HG03558 (cell line): ENCODE measurements at regions not wholly inside any gene's neighbourhood (a gene's known extent, or its start where the extent isn't known, plus 50 kb on each side); places are given as distances from the start of the nearest gene placed in this dataset.

Source experiments
- ATAC-seq: cut with Tn5 transposase; IDR thresholded peaks from one replicate; pipeline ENCODE4 v1.9.1; 2021; ENCODE audit warnings: moderate number of reproducible peaks; ENCODE audit not compliant: unreplicated experiment; ENCODE audit errors: extremely low read depth

DNA sequence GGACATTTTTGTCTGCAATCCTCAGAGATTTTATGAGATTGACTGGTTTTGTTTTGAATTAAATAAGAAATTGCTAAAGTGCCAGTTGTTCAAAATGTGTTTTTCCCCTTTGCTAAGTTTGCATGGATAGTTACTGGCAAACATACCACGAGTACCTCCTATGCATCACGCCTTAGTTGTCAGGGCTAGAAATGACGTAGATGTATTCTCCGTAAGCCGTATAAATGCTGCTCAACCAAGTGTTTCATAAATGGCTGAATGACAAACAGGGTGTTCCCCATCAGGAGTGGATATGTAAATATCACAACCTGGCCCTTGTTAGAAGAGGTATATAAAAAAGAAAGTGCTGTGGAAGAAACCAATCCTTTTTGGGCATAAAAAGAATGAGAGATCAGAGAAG lies 341.1 kb upstream of the ZFP64 start:
- ATAC-seq = no peak

DNA sequence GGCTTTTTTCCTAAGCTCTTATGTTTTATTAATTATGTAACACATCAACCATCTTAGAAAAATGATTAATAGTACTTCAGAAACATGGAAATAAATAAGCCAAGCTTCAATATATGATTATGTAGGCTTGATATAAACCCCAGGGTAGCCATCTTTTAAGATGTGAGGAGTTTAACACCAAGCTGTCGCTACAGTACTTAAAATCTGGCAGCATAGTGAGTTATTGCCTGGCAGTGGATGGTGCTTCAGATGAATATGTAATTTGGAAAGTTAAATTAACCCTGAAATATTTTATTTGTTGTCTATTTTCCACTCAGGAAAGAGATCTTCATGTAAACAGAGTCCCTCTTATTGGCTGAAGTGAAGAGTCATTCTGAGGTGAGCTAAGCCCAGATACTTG lies 339.0 kb upstream of the ZFP64 start:
- no peak for ATAC-seq

DNA sequence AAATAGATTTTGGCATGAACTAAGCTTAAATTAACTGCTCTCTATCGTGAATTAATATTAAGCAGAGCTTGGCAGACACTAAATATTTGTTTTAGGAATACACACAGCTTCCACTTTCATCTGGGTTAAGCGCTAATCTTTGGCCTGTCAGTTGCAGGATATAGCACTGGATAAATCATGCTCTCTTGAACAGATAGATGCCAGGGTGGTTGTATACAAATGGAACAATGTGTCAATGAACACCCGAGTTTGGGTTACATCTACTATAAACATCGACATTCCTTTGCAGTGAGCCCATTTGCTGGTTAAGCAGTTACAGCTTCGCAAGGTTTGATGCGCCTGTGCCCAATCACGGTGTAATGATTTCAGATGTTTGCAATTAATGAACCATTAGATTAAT lies 338.2 kb upstream of the ZFP64 start:
- no peak for ATAC-seq

DNA sequence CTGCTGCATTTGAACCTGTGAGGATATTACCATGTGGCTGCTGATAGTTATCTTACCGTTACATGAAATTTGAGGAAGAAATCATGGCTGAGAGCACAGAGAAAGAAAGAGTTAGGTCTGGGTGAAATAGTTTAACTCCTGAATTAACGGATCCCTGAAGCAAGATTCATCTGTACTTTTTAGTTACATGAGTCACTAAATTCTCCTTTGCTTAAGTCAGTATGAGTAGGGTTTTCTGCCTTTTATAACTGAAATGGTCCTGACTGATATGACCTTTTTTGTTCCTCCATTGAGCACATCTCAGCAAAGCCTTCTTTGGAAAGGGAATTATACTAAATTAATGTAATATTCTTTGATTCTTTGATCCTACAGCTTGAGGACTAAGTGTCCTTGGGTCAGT lies 333.3 kb upstream of the ZFP64 start:
- no peak for ATAC-seq

DNA sequence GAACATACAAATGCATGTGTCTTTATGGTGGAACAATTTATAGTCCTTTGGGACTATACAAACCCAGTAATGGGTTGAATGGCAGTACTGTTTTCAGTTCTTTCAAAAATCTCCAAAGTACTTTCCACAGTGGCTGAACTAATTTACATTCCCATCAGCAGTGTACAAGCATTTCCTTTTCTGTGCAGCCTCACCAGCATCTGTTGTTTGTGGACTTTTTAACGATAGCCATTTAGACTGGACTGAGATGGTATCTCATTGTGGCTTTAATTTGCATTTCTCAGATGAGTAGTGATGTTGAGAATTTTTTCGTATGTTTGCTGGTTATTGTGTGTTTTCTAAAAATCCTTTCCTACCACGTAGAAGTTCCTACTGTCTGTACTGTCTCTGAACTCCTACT lies 327.2 kb upstream of the ZFP64 start:
- ATAC-seq = no peak

DNA sequence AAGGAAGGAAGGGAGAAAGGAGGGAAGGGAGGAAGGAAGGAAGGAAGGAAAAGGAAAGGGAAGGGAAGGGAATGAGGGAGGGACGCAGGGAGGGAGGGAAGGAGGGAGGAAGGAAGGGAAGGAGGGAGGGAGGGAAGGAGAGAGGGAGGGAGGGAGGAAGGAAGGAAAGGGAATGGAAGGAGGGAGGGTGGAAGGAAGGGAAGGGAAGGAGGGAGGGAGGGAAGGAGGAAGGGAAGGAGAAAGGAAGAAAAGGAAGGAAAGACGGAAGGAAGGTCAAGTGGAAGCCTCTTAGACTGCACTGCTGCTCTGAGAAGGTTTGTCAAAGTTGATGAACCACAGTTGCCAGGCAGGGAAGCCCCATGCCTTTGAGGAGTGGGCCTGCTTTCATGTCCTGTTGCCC lies 324.3 kb upstream of the ZFP64 start:
- no peak for ATAC-seq

DNA sequence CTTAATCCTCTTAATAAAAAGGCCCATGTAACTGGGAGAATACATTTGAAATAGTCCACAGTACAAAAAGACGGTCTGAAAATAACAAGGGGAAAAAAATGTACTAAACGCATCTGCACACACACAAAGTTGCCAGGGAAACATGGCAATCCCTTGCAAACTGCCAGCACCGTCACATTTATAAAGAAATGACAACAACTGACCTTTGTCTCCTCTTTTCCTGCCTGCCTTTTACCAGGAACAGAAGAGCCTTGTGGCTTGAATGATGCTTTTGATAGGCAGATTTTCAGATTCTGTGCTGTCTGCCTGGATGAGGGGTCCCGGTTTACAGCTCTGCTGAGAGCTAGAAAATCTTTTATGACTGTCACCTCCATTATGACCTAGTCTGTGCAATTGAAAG lies 308.6 kb upstream of the ZFP64 start:
- ATAC-seq = no peak

DNA sequence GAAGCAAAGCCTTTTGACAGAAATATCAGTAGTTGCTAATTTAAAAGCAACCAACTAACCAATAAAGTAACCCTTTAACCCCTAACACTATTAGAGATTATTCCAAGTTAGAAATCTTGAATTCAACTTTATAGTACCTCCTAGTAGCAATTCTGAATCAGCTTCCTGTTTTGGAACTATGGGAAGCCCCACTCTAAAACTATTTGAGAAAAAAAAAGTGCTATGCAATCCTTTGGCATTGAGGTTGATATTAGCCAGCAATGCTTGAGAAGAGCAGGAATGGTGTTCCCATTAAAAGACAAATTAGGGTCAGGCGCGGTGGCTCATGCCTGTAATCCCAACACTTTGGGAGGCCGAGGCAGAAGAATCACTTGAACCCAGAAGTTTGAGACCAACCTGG lies 306.2 kb upstream of the ZFP64 start:
- ATAC-seq = no peak

DNA sequence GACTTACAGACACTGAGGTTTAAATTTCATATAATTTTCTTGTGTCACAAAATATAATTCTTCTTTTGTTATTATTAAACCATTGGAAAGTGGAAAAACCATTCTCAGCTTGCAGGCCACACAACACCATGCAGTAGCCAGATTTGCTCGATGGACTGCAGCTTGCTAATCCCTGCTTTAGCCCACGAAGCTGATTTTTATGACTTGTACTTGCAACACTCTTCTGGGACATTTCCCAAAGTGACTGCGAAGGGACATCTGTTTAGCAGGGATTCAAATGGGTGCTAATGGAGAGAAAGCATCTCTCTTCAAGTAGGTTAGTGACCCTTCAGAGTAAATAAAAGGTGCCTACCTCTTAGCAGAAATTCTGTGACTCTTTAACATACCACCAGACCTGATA lies 304.6 kb upstream of the ZFP64 start:
- no peak for ATAC-seq

DNA sequence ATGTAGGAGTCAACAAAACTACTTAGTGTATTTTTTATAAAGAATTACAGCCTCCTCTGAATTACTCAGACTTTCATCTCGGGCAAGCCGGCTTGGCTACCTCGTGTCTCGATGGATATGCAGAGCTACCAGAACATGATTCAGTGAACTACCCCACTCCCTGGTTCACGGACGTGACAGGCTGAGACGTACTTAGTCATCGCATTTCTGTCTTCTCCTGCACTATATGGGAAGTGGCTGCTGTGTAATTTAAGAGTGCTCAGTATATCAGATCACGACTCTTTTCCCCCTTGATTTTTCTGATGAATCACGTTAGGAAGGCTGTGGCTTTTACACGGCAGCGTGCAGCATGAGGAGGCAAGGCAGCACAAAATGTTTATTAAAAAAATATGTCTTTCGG lies 302.7 kb upstream of the ZFP64 start:
- ATAC-seq = no peak

DNA sequence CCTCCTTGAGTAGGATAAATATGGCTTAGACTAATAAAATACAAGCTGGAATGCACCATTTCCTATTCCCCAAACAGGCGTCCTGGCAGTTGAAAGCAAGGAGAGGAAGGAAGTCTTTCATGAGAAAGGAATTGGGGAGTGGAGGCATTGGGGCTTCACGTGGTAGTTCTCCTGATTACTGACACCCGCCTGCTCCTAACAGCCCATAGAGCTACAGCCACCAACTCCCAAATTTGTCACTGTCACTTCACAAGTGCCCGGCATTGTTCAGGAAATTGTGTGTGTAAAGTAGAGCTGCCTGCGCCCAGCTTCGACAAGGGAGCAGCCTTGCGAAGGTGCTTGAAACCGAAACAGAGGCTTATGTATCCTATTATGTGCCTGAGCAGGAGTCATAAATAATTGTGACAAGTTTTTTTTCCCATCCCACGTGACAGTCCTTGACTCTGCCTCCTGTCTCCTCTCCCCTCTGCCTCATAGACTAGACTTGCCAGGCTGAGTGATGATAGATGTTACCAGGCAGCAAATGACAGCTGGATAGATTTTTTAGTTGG lies 301.7 kb upstream of the ZFP64 start:
- no peak for ATAC-seq

DNA sequence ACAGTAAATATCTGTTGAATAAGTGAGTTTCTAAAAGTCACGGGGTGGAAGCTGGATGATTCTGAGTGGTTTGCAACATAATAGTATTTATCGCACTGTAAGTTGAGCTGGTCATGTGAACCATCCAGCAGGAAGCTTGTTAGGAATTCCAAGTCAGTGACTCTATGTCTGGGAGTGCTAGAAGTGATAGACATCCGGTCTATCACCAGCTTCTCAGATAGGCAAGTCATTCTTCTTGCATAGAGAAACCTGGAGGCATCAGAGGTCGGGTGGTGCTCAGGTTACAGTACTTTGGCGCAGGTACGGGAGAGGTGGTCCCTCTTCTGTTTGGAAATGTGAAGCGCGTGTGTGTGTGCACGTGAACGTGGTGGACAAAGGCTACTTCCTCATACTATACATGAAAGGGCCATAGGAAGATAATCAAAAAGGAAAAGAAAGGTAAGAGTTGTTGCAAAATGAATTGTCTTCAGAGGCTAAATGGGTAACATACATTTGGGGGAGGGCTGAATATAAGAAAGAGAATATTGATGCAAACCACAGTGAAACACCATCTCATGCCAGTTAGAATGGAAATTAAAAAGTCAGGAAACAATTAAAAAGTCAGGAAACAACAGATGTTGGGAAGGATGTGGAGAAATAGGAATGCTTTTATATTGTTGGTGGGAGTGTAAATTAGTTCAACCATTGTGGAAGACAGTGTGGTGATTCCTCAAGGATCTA lies 299.3 kb upstream of the ZFP64 start:
- ATAC-seq = no peak

DNA sequence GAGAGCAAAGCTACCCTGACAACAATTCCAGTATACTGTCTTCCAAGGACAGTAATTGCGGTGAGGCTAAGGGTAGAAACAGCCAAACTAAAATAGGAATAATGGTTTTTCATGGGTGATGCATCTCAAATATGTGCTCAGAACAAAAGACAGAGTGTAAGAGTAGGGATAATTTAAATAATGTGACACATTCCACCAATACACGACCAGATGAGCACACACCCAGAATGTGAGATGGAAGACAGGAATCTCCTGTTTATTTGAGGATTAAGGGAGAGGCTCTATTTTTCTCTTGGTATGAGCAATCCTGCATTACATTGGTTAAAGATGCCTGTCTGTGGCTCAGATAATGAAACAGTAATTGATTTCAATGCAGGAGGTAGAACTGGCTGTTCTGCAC lies 292.9 kb upstream of the ZFP64 start:
- no peak for ATAC-seq

DNA sequence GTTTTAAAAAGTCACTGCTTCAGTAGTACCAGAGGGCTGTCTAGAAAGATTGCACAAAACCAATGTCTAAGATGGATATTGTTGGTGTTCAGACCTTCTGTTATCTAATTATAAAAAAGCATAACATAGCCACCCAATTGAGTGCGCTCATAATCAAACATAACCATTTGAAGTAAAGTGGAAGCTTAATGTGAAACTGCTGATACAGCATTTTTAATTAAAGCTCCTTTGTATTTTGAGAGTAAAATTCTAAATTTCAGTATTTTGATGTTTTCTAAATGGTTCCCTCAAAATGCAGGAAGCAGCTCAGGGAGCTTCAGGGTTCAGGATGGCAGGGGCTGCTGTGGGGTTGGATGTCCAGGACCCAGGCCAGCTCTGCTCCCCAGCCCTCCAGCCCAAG lies 291.8 kb upstream of the ZFP64 start:
- ATAC-seq = no peak

DNA sequence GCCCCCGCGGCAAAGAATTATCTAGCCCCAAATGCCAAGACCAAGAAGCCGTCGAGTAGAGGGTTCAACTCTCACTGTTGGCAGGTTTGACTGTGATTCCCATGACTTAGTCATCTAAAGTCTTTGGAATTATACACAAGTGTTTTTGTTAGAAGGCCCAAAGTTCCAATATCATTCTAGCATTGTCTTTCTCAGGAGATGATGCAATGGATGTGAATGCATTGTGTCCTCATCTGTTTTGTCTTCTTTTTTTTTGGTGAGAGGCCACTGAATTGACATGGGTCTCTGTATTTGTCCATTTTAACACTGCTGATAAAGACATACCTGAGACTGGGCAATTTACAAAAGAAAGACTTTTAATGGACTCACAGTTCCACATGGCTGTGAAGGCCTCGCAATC lies 290.5 kb upstream of the ZFP64 start:
- ATAC-seq = no peak

DNA sequence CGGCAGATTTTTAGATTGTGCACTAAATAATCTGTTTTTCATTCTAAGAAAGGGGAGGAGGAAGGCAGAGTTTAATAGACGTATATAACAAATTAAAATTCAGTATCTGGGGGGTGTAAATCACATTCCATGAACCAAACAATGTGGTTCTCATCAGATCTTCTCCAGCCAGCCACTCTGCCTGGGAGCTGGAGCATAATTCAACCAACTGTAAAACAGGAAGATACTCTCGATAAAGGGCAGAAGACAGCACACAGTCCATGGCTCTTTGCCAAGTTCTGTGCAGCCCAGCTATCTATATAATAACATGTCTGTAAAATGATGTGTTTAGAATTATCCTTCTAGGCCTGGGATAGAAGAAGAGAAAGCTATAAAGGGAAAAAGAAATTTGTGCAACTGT lies 289.9 kb upstream of the ZFP64 start:
- ATAC-seq = no peak

DNA sequence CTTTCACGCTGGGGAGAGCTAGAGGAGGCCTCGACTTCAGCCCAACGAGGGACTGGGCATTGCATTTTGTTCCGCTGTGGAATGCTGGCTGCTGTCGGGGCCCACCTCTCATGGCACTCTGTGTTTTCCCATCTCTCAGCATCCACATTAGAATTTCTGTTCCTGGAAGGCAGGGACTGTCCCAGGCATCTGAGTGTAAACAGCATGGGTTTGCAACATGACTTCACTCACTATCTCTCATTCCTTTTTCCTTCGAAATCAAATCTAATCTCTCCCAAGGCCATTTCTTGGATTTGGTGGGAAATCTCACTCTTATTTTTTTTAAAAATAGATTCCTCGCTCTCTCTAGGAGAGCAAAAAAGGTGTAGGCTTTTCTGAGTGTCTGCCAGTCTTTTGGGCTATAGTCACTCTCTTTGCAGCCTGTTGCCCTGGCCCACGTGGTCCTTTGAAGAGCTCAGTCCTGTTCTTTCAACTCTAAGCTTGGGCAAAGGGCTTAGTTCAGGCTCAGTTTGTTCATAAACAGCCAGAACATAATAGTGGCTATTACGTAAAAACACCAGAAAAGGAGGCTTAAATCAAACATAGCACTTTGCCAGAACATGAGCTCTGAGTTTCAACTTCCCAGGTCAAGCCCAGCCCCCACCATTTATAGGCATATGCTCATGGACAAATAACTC lies 284.6 kb upstream of the ZFP64 start:
- no peak for ATAC-seq

DNA sequence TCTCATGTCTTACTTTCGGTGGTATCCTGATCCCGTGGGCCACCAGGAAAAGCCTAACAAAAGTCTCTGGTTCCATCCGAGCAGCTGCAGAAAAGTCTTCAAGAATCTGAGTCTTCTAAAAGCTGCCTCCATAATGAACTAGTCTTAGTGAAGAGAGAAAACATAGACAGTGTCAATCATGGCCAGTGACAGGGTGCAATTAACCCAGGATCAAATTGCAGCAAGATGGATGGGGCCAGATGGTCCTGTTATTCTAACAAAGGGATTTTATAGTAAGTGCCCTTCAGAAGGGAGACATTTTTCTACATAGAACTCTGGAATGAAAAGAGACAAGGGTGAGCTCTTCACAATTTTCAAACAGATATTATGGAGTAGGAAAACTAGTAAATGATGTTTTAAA lies 281.6 kb upstream of the ZFP64 start:
- ATAC-seq = no peak

DNA sequence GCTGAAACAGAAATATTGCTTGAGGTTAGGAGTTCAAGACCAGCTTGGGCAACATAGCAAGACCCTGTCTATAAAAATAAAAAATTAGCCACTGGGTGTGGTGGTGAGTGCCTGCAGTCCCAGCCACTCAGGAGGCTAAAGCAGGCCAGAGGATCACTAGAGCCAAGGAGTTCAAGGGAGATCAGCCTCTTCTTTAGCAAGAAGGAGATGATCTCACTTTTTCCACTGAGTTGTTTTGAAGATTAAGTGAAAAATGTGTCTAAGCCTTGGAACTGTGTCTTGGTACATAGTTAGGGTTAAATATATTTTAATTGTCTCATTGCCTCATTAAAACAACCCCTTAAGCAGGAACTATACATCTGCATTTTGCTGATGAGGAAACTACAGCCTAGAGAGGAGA lies 279.0 kb upstream of the ZFP64 start:
- no peak for ATAC-seq

DNA sequence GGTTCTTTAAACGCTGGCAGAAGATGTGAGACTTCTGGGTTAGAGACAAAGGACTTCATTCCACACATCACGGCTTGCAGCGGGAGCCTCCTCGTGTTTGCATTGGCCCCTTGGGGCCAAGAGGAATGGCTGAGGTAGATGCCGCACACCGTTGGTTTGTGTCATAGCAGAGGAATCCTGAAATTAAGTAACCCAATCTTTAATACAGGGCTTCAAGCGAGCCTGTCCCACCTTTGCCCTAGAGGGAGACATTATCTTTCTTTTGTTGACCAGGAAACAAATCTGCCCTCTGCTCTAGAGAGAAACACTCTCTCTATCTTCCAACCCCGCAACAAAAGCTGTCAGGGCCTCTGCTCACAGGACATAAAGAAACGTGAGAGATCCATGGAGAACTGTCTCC lies 277.5 kb upstream of the ZFP64 start:
- no peak for ATAC-seq

DNA sequence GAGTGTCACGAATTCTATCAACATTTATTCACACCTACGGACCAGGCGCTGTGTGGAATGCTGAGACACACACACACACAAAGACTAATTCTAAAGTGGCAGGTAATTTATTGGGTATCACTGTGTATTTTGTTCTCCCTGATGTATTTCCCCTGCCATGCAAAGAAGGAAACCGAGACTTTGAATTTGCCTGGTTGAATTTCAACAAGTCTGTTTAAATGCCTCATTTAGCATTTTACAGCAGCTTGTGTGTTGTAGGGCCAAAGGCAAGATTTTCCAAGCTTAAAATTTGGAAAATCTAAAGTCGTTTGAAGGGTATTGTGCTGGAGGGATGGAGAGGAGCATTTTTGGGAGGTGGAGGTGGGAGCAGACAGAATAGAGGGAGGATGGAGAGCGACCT lies 274.4 kb upstream of the ZFP64 start:
- no peak for ATAC-seq

DNA sequence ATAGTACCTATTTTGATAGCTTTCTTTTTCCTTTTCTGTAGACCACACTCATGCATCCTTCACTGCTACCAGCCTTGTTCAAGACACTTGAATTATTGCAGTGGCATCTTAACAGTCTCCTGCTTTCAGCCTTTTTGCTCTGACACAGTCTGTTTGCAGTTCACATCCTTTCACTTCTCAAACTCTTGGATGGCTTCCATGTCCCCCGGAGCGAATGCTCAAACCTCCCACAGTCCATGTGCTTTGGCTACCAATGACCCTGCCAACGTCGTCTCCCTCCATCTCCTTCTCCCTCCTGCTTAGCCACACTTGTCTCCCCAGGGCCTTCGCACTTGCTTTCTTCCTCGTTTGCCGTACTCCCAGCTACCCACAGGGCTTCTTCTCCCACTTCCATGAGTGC lies 270.0 kb upstream of the ZFP64 start:
- ATAC-seq = no peak
